ENCODE measurements at regions not wholly inside any gene's neighbourhood (a gene's known extent, or its start where the extent isn't known, plus 50 kb on each side); places are given as distances from the start of the nearest gene placed in this dataset.
"Not testable (repeated sequence)": the region's sequence is repeated elsewhere in the genome, so short reads cannot be mapped to it uniquely, and the experiment has no call there.

DNA sequence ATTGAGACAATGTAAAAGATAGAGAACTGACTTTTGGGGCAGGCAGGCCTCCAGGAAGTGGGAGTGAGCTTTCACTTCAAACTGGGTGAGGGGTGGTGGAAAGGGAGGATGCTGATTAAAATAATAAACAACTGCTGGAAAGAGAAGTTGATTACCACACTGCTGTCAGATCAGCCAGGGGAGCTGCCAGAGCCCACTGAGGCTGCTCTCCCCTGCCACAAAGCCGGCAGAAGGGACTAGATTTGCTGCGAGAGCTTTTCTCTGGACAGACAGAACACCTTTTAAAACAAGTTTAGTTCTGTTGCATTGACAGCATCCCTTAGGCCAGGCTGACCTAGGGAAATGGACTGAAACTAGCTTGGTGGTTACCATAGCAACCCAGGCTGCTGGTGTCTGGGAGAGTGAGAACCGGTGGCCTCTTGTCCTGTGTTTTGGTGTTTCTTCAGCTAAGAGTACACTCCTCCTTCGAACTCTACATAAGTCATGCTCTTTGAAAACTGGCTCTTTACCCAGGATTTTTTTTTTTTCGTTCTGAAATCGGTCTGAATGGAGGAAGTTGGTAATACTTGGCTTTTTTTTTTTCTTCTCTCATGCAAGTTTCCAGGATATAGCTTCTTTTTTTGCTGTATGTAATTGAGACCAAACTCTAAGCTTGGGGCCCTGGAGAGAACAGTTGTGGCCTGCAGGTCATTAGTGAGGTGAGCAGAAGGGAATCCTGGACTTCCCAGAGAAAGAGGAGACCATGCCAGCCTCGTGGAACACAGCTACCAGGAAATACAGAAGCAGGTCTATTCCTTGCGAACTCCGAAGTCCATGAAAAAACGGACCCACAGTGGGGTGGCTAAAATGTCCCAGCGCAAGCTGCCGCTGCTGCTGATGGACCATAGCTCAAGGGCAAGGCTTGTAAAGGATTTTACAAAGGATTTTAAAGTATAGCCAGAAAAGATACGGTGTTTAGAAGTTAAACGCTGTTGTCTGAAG, 374.4 kb downstream of the UTRN start:
- ATAC-seq = no peak

DNA sequence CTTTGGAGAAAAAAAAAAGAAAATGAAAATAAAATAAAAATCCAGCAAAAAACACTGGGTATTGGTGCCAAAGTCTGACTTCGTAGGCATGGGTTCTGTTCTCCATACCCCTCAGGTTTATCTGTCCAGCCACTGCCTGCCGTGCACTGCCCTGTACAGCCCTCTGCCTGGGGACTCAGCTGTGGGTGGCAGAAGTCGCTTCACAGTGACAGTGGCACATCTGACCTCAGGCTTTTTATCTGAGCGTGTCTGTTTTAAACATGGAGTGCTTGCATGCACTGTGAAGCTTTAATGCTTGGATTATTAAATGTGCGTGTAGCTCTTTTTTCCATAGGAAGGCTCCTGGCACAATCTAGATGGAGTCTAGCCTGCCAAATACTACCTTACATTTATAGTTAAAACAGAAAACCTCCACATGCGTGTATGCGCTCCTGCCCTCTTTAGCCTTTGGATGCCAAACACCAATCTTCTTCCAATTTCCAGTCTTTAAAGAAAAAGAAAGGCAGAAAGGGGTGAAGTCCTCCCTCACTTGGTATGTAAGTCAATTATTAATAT, 375.5 kb downstream of the UTRN start:
- ATAC-seq = no peak

DNA sequence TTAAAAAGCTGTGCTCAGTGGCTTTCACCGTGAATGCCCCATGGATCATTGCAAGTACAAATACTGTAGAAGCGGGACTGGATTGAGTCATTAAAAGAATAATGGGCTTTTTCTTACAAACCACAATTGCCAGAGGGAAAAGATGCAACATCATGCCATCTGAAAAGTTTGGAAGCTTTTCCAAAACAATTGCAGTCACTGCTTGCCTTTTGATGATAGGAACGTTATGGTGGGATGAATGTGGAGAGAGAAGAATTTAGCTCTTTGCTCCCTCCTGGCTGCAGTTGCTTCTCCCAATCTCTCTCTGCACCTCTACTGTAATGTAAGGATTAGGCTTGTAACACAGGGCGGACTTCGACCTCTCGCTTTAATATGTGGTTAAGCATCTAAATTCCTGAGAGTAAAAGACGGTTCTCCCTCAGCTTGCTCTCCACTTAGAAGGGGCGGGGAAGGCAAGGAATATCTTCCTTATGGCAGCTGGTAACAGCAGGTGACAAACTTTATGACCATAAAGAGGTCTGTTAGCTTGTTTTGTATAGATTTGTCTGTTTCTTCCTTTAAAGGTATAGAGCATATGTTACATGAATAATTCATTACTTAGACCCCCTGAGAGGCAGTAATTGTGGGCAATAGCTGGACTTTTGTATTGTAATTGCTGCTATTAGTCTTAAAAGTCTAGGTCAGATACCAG, 376.1 kb downstream of the UTRN start:
- no peak for ATAC-seq

DNA sequence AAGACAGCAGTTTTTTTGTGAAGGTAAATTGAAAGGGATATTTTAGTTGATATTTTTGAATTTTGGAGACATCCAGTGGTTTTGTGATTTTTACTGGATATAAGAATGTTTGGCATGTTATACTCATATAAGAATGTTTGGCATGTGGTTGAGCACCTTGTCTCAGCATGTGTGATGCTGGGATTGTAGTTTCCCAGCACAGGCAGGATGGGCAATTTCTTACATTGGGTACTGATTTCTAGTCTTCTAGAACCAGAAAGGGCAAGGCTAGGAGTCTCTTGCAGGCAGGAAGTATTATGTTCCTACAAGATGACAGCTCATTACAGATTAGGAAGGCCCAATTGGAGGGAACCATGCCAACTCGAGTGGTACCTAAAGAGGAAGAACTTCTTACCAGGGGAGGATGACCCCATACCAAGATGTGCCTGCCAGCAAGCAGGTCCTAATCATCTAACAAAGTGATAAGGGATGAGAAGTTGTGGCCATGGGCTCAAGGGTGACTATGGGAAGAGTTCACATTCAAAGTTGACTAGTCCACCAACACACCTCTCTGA, 377.8 kb downstream of the UTRN start:
- ATAC-seq = no peak

DNA sequence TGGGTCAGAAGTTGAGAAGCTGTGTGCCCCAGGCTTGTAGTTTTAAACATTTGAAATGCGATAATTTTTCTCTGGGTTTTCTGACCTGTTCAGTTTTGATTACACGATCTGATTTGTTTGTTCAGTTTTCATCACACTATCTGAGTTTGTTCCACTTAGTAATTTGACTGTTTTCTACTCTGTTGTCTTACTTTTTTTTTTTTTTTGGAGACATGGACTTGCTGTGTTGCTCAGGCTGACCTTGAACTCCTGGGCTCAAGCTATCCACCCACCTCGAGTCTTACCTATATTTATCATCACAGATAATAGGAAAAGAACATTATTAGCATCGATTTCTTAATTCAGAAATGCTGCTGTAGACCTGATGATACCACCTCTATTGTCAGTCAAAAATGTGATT, 379.1 kb downstream of the UTRN start:
- ATAC-seq = no peak

DNA sequence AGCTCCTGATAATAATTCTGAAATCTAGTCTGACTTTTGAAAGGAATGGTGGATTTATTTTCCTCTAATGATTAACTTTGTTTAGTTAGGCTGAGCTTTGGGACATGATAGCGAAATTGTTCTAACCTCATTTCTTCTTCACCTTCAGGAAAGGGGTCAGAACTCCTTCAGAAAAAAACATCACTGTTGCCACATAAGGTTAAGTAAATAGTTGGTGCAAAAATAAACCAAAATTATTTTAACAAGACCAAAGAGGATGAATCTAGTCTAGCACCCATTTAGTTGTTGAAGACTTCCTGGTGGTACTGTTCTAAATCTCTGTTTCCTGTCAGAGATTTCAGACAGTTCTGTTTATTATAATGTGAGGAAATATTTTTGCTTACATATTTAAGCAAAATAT, 379.8 kb downstream of the UTRN start:
- ATAC-seq = no peak

DNA sequence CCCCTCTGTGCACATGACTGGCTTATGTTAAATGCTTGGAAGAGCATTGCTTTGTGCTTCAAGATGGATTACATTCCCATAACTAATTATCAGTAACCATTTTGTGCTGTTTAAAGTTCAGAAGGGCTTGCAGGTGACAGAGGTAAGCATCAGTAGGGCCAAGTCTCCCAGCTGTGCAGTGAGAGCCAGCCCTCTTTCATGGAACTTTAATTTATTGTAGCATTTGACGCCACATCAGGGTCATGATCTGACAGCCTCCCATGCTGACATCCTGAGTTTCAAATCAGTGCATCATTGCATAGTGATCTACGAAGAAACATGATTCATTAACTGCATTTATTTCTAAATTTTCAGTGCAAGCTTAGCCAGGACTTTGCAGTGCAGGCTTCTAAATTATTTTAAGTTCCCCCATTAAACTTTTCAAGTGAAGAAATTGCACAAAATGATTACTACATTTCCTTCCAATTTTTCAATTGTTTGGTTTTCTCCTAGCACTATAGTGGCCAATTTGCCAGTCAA, 380.9 kb downstream of the UTRN start:
- no peak for ATAC-seq

DNA sequence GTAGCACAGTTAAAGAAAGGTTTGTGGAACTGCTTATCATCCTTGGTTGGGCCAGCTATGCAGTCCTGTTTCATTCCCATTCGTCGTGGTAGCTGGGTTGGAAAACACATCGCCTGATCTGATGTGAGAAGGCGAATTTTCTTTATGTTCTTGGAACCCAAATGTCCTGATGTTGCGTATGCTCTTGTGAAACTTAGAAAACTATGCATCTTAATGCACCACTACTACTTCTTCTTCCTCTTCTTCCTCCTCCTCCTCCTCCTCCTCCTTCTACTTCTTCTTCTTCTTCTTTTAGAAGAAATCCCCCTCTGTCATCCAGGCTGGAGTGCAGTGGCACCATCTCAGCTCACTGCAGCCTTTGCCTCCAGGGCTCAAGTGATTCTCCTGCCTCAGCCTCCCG, 381.6 kb downstream of the UTRN start:
- ATAC-seq = no peak

DNA sequence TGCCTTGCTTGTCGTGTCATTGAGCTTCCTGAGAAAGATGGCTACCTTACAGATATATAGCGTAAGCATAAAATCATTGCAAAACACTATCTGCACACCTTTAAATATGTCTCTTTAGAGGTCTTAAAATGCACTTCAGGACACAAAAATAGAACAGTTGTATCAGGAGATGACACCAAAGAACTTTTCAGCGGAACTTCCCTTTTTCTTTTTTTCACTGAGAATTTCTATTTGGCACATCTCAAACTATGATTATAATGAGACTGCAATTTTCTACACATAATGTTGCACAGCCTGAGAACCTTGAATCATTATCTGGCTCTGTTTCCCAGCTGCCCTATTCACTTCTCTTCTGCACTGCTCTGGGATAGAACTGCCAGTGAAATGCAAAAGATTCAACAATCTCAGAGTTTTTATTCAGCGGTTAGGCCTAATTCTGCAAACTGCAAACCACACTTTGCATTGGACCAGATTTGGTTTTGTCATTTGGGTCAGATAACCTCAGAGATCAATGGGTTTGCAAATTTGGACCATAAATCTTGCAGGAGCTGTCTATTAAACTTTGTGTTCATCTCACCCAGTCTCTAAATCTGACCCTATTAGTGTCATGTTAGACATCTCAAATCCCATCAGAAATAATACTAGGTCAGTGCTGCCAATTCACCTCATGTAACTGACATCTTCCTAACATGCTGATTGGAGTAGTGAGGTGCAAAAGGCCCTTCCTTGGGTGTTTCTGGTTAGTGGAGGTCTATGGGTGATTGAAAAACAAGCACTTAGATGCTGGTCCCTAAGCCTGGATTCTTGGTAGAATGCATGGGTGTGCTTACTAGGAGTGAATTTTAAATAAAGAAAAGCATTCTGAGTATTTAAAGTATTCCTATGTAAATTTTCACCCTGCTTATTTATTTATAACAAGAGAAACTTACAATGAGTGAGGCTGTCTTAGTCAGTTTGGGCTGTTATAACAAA, 382.7 kb downstream of the UTRN start:
- ATAC-seq = no peak

DNA sequence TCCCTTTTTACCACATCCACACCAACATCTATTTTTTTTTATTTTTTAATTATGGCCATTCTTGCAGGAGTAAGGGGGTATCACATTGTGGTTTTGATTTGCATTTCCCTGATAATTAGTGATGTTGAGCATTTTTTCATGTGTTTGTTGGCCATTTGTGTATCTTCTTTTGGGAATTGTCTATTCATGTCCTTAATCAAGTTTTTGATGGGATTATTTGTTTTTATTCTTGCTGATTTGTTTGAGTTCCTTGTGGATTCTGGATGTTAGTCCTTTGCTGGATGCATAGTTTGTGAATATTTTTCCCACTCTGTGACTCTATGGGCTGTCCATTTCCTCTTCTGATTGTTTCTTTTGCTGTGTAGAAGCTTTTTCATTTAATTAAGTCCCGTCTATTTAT, 385.1 kb downstream of the UTRN start:
- not testable (repeated sequence) for ATAC-seq

DNA sequence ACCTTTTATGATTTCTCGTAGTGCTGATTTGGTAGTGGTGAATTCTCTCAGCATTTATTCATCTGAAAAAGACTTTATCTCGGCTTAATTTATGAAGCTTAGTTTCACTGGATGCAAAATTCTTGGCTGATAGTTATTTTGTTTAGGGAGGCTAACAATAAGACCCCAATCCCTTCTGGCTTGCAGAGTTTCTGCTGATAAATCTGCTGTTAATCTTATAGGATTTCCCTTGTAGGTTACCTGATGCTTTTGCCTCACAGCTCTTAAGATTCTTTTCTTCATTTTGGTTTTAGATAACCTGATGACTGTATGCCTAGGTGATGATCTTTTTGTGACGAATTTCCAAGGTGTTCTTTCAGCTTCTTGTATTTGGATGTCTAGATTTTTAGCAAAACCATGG, 388.7 kb downstream of the UTRN start:
- ATAC-seq = no peak

DNA sequence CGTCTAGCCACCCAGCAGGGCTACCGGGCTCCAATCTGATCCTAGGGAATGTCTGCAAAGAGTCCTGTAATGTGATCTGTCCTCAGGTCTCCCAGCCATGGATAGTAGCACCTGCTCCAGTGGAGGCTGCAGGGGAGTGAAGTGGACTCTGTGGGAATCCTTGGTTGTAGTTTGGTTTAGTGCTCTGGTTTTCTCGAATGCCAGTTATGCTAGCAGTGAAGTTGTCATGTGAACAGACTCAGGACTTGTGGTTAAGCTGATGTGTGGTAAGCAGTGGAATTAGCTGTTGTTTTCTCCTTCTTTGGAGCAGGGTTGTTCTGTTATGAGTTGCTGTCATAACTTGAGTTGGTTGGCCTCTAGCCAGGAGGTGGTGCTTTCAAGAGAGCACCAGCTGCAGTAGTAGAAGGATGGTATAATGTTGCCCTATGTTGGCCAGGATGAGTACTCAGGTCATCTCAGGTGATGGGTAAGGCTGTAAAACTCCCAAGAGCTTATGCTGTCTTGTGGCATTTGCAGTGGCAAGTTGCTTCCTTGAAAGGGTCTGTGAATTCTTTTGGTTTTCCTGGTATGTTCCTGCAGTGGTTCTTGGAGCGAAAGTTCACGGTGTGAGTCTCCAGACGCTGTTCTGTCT, 390.2 kb downstream of the UTRN start:
- ATAC-seq = peak; percentile 37

DNA sequence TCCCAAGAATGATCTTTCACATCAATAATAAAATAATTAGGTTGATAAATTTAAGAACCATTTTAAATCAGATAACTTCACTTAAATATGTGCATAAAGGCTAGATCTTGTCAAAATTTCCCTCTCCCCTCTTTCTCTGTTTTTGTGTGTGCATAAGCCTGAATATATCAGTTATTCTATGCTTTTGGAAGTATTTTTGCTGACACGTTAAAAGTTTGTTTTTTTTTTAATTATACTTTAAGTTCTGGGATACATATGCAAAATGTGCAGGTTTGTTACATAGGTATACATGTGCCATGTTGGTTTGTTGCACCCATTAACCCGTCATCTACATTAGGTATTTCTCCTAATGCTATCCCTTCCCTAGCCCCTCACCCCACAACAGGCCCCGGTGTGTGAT, 391.2 kb downstream of the UTRN start:
- not testable (repeated sequence) for ATAC-seq

DNA sequence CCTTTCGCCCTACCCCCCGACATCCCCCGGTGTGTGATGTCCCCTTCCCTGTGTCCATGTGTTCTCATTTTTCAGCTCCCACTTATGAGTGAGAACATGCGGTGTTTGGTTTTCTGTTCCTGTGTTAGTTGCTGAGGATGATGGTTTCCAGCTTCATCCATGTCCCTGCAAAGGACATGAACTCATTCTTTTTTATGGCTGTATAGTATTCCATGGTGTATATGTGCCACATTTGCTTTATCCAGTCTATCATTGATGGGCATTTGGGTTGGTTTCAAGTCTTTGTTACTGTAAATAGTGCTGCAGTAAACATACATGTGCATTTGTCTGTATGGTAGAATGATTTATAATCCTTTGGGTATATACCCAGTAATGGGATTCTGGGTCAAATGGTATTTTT, 392.1 kb downstream of the UTRN start:
- not testable (repeated sequence) for ATAC-seq

DNA sequence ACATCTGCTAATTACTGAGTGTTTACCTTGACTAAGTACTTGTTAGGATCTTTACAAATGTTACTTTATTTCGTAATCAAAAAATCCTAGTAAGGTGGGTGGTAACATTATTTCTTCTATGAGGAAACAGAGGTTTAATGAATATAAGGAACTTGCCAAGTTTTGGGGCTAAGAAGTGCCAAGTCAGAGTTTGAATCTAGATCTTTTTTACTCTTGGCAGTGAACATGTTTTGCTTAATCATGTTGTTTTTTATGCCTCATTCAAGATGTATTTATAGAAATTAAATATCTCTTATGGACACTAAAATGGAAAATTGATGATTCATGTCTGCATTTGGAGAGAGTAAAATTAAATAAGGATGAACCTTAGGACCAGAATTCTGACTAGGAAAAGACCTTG, 393.7 kb downstream of the UTRN start:
- ATAC-seq = no peak

DNA sequence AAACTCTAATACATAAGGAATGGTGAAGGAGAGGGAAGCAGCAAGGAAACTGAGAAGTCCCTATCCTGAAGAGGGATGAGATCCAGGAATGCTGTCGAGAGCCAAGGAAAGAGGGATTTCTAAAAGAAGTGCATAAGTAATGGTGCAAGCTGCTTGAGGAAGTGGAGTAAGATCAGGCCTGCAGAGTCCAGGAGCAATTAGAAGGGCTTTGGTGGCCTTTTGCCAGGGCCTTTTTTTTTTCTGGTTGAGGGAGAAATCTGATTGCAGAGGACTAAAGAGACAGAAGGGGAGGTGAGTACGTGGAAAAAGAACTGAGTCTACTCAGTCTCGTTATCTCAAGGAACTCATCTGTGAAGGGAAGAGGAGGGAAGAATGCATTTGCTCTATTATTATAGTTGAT, 396.2 kb downstream of the UTRN start:
- ATAC-seq = no peak

DNA sequence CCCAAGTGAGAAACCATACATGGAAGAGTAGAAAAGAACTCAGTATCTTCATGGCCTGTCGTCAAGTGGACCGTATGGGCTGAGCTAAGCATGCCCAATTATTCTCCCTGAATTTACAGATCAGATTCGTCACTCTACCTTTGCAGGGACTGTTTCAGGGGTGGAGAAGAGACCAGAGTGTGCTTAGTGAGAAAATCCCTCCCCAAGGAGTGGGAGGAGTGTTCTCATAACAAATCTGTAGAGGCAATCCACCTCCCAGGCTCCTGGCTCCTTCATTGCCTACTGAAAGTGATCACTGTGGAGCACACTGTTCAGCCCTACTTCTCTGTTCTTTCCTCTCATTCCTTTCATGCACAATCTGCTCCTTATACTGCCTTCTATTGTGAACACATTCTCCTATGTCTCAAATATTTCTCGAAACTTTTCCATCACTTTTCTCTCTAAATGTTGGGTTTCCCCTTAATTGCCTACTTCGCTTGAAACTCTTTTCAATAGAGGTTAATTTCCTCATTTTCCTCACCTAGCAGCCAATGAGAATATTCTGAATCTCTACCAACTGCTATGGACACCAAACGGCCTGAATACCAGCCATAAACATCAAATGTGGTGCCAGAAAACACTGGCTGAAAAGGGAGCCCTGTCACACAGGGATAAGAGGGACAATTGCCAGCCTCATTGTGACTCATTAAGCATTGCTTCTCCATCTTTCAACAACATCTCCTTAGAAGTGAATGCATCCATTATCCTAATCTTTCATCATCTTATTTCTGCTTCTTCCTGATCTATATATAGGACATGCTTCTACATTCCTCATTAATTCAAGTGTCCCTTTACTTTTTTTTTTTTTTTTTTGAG, 398.3 kb downstream of the UTRN start:
- ATAC-seq = no peak

DNA sequence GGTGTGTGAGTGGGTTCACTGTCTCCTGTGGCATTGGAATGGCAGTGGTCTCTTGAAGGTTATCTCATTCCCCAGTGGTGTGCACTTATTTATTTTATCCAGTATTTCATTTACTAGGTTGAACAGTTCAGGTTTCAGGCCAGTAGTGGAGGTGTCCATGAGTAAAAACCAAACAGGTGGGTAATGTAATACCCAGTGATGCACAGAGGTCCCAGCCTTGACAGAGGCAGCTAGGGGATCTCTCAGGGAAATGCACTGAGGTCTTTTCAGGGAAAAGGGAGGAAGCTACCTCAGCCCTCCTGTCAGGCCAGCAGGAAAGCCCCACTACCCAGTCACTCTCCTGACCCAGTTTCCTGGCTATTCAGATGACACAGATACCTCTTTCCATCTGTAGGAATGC, 403.6 kb downstream of the UTRN start:
- no peak for ATAC-seq

DNA sequence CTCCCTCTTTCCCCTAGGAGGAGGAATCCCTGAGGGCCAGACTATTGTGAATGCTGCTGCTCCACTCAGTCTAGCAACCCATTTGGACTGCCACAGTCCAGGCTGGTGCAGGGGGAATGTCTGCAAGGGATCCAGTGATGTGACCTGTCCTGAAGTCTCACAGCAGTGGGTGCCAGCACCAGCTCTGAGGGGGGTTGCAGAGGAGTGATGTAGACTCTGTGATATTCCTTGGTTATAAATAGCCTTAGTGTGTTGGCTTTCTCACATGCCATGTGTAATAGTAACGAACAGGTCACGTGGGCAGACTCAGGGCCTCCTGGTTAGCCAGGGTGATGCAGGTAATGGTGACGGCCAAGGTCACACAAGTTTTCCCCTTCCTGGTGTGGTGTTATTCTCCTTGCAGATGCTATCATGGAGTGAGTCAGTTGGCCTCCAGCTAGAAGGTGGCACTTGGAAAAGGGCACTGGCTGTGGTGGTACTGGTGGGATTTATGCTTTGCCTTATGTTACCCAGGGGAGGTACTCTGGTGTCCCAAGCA, 404.4 kb downstream of the UTRN start:
- no peak for ATAC-seq

DNA sequence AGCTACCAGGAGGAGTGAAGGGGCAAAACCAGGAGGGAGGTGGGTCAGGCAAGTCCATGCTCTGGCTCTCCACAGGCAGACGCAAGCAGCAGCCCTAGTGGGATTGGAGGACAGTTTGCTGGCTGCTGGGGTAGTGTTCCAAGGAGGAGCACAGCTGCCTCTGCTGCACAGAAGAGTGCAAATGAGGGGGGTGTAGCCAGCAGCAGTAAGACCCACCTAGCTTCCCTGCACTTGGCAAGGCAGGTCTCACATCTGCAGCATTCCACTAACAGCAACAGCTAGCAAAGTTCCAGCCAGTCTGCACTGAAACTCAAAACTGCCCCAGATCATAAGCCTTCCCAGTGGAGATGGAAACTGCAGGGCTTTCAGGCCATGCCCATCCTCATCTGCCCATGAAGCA, 405.0 kb downstream of the UTRN start:
- ATAC-seq = no peak
